ENCODE measurements at regions not wholly inside any gene's neighbourhood (a gene's known extent, or its start where the extent isn't known, plus 50 kb on each side); places are given as distances from the start of the nearest gene placed in this dataset.
"Not testable (repeated sequence)": the region's sequence is repeated elsewhere in the genome, so short reads cannot be mapped to it uniquely, and the experiment has no call there.

DNA sequence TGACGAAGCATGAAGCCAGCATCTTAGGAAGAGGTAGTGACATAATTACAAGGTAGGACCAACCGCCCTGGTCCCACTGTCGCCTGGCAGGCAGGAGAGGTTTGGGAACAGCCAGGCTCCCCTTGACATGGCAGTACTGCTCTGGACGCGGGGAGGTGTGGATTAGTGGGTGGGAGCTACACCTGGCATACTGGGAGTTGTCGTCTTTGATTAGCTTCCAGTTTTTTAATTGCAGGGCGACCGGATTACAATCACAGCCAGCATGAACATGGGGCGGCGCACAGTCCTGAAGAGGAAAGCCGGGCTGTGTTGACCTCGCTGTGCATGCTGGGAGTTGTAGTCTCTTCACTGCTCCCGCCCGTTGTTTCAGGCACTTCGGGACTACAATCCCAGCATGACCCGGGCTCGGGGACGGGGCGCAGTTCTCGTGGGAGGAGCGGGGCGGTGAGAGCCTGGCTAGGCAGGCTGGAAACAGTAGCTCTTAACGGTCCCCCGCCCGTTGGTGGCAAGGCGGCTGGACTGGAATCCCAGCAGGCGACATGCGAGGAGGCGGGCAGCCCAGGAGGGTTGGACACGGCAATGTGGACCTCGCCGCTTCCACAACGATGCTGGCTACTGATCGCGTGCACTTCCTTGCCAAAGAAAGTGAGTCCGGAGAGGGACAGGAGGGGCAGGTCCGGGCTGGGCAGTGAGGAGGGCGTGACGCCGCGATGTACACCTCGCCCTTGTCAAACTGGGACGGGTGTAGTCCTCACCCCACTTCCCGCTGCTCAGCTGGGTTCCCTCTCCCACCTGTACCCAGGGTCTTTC is 98.0 kb upstream of the ZNF722 start:
- intact Hi-C loops (cut with DNase I): no loop called here
- Histone ChIP-seq H3K9me3 (no peaks in the 10 kb centered on the region), H3K4me1 (no peaks in the 10 kb centered on the region), H3K27ac (peak overlapping the region in 1 of 4 donors; percentile 24), H3K27me3 (no peaks in the 10 kb centered on the region), H3K4me3 (peak overlapping the region; percentile 26 to 66 (median 52)), H3K36me3 (no peaks in the 10 kb centered on the region)
- WGBS, 2 donors: 0% methylated on average over 44 of the region's 44 CpGs
- TF ChIP-seq, protein P1, sequence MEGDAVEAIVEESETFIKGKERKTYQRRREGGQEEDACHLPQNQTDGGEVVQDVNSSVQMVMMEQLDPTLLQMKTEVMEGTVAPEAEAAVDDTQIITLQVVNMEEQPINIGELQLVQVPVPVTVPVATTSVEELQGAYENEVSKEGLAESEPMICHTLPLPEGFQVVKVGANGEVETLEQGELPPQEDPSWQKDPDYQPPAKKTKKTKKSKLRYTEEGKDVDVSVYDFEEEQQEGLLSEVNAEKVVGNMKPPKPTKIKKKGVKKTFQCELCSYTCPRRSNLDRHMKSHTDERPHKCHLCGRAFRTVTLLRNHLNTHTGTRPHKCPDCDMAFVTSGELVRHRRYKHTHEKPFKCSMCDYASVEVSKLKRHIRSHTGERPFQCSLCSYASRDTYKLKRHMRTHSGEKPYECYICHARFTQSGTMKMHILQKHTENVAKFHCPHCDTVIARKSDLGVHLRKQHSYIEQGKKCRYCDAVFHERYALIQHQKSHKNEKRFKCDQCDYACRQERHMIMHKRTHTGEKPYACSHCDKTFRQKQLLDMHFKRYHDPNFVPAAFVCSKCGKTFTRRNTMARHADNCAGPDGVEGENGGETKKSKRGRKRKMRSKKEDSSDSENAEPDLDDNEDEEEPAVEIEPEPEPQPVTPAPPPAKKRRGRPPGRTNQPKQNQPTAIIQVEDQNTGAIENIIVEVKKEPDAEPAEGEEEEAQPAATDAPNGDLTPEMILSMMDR (IDR thresholded peaks at IDR 0.05): no peak
- peak; percentile 87 to 98 (median 95) for DNase-seq
- FAIRE-seq: no peak
- ATAC-seq: peak; percentile 98 to 99 (median 98)

DNA sequence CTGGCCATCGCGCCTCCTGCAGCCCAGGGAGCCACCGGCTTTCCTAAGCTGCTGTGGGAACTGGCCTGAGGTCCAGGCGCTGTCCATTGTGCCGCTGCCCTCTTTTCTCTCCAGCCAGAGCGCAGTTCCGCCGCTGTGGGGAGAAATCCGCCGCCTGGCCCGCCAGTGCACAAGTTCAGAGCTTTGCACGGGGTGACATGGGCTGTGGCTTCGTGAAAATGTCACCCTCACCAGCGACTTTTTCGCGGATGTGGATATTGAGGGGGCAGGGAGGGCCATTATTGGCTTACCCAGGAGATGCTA is 97.5 kb upstream of the ZNF722 start:
- H3K9me3 ChIP-seq; intact Hi-C loops (cut with DNase I); H3K4me1 ChIP-seq; DNase-seq; H3K27ac ChIP-seq; H3K36me3 ChIP-seq; H3K27me3 ChIP-seq; FAIRE-seq: not testable (repeated sequence)
- H3K4me3 ChIP-seq: peak overlapping the region; percentile 26 to 66 (median 52)
- WGBS, 2 donors: 4 to 7% methylated on average over 16 of the region's 16 CpGs
- ATAC-seq: peak; percentile 30 to 65 (median 52)

DNA sequence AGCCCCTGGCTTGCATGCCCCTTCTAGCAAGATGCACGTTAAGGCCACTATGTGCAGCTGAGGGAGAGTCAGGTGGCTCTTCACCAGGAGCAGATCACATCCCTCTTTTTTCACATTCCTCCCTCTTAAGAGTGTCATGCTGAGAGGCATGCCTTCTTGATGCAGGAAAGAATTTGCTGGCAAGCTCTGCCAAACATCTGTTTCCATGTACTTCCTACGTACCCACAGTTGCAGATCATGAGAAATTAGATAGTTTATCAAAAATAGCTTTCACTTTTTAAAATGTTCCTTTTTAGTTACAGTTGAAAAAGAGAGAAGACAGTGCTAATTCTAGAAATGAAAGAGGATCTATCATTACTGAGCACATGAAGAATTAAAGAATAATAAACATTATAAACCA is 79.7 kb upstream of the ZNF722 start:
- H3K27ac ChIP-seq: no peak overlapping the region
- FAIRE-seq (no peak), ATAC-seq (no peak), DNase-seq (no peak)
- TF ChIP-seq, protein P1 (IDR thresholded peaks at IDR 0.05): no peak
- H3K4me3 ChIP-seq: no peak overlapping the region
- intact Hi-C loops (cut with DNase I): no loop called here
- no peaks in the 10 kb centered on the region for H3K4me1 ChIP-seq
- no peaks in the 10 kb centered on the region for H3K9me3 ChIP-seq
- no peaks in the 10 kb centered on the region for H3K27me3 ChIP-seq
- 64 to 65% methylated on average over 2 of the region's 2 CpGs for WGBS, 2 donors
- no peaks in the 10 kb centered on the region for H3K36me3 ChIP-seq

DNA sequence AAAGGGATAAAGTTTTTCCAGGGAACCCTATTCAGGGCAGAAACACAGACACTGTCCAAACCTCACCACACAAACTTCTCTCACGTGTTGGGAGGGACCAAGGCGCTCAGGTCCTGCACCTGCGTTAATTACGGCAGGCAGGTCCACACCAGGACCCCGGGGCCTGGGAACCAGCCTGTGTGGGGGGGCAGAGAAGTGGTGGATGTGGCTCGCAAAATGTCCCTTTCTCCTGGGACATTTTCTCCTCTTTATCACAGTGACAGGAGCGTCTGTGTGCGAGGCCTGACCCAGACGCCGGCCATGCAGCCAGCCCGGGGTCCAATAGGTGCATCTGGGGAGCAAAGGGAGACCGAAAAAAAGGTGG is 73.4 kb upstream of the ZNF722 start:
- H3K36me3 ChIP-seq: no peaks in the 10 kb centered on the region
- peaks cover 0 to 4% (median 0%) of the 10 kb centered on the region in 3 donors for H3K4me1 ChIP-seq
- ATAC-seq: peak; percentile 6 to 28 (median 9)
- peak overlapping the region; percentile 52 to 65 (median 62) for H3K4me3 ChIP-seq
- FAIRE-seq: no peak
- peak in 5 of 6 donors; percentile 22 to 57 (median 38) for DNase-seq
- TF ChIP-seq, protein P1 (IDR thresholded peaks at IDR 0.05): no peak
- intact Hi-C loops (cut with DNase I): no loop called here
- WGBS, 2 donors: 0 to 3% methylated on average over 12 of the region's 12 CpGs
- H3K27ac ChIP-seq: peak overlapping the region; percentile 84 to 92 (median 88)
- no peaks in the 10 kb centered on the region for H3K9me3 ChIP-seq
- no peaks in the 10 kb centered on the region for H3K27me3 ChIP-seq

DNA sequence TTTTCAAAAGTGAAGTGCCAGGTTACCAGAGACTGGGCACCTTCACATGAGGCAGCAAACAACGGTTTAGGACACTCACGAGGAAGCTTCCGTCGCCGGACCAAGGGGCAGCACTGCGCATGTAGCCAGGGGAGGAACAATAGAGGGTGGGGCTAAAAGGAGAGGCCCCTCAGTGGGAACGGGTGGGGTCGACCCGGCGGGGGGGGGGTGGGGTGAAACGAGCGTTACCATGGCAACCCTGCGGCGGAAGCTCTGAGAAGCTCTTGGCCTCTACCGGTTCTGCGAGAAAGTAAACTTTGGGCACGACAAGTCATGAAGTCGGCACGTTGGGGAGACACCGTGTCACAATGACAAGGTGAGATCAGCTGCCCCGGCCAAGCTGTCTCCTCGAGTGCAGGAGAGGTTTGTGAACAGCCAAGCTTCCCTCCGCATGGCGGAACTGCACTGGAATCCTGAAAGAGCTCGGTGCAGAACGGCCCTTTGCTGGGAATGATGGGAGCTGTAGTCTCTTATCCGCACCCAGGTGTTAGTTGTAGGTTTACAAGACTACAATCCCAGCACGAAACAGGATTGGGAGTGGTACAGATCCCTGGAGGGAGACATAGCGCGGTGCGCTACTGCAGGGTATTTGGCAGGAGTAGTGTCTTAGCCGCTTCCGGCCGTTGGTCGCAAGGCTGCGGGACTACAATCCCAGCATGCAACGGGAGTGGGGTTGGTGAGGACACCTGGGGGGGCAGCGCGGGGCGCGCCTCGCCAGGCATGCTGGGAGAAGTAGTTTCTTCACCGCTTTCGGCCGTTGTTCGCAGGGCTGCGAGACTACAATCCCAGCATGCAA is 72.8 kb upstream of the ZNF722 start:
- peak; percentile 86 to 97 (median 94) for DNase-seq
- WGBS, 2 donors: 1% methylated on average over 47 of the region's 47 CpGs
- peak; percentile 96 to 99 (median 97) for ATAC-seq
- intact Hi-C loops (cut with DNase I): no loop called here
- H3K9me3 ChIP-seq: no peaks in the 10 kb centered on the region
- peak overlapping the region; percentile 52 to 65 (median 62) for H3K4me3 ChIP-seq
- H3K4me1 ChIP-seq: peaks cover 0 to 4% (median 0%) of the 10 kb centered on the region in 3 donors
- TF ChIP-seq, protein P1 (IDR thresholded peaks at IDR 0.05): no peak
- H3K27me3 ChIP-seq: no peaks in the 10 kb centered on the region
- H3K27ac ChIP-seq: peak overlapping the region; percentile 84 to 92 (median 88)
- no peak for FAIRE-seq
- H3K36me3 ChIP-seq: no peaks in the 10 kb centered on the region
